NCI-H69 (cell line): ENCODE measurements at regions not wholly inside any gene's neighbourhood (a gene's known extent, or its start where the extent isn't known, plus 50 kb on each side); places are given as distances from the start of the nearest gene placed in this dataset.

ENCODE experiments used
- DNase-seq: peaks from one replicate; lab custom pipeline; 2025; lab: John Stamatoyannopoulos, UW

GRCh38 chr4:138317175-138317748 is 75.1 kb upstream of the SLC7A11 start:
- DNase-seq: no peak

- no peak for DNase-seq
Measured at GRCh38 chr4:138312536-138312911, 70.4 kb upstream of the SLC7A11 start.

- peak; percentile 8 for DNase-seq
Measured at GRCh38 chr4:138311771-138312535, 69.8 kb upstream of the SLC7A11 start.

- DNase-seq: no peak
Measured at GRCh38 chr4:138310991-138311390, 68.8 kb upstream of the SLC7A11 start.

- no peak for DNase-seq
Measured at GRCh38 chr4:138310498-138310897, 68.3 kb upstream of the SLC7A11 start.

GRCh38 chr4:138308356-138308755 is 66.2 kb upstream of the SLC7A11 start:
- no peak for DNase-seq

GRCh38 chr4:138307319-138307718 is 65.2 kb upstream of the SLC7A11 start:
- no peak for DNase-seq

- no peak for DNase-seq
Measured at GRCh38 chr4:138305050-138305449, 62.9 kb upstream of the SLC7A11 start.

GRCh38 chr4:138301536-138301935 is 59.4 kb upstream of the SLC7A11 start:
- DNase-seq: peak; percentile 11

GRCh38 chr4:138300616-138301015 is 58.5 kb upstream of the SLC7A11 start:
- DNase-seq: no peak

- DNase-seq: no peak
Measured at GRCh38 chr4:138299881-138300280, 57.7 kb upstream of the SLC7A11 start.

GRCh38 chr4:138298866-138299265 is 56.7 kb upstream of the SLC7A11 start:
- DNase-seq: no peak

- no peak for DNase-seq
Measured at GRCh38 chr4:138298431-138298830, 56.3 kb upstream of the SLC7A11 start.

GRCh38 chr4:138297743-138298405 is 55.7 kb upstream of the SLC7A11 start:
- DNase-seq: no peak

- DNase-seq: peak; percentile 74
Measured at GRCh38 chr4:138292321-138292720, 50.2 kb upstream of the SLC7A11 start.
